Smooth muscle cell (in vitro differentiated cells): ENCODE measurements at regions not wholly inside any gene's neighbourhood (a gene's known extent, or its start where the extent isn't known, plus 50 kb on each side); places are given as distances from the start of the nearest gene placed in this dataset.

Source experiments
- DNase-seq: peaks from one replicate; lab custom pipeline; 2025; ENCODE audit not compliant: unreplicated experiment; lab: John Stamatoyannopoulos, UW
- H2AFZ ChIP-seq: fragments of 200-600 bp; sonication (generic); 2 replicates; pipeline ENCODE4 v1.6.0; 2016; ENCODE audit warnings: antibody characterized with exemption, low read depth, mild to moderate bottlenecking
- H3F3A ChIP-seq: fragments of 200-600 bp; sonication (generic); 2 replicates; pipeline ENCODE4 v1.6.0; 2017; ENCODE audit warnings: antibody characterized with exemption, low read depth
- H3K27ac ChIP-seq: fragments of 200-600 bp; sonication (generic); 2 replicates; pipeline ENCODE4 v1.5.1; 2016; ENCODE audit warnings: low read depth, mild to moderate bottlenecking
- H3K27me3 ChIP-seq: fragments of 200-600 bp; sonication (generic); 2 replicates; pipeline ENCODE4 v1.6.1; 2016; ENCODE audit warnings: low read depth, mild to moderate bottlenecking
- H3K36me3 ChIP-seq: fragments of 200-600 bp; sonication (generic); 2 replicates; pipeline ENCODE4 v1.5.1; 2016; ENCODE audit warnings: low read depth
- H3K4me1 ChIP-seq: fragments of 200-600 bp; sonication (generic); 2 replicates; pipeline ENCODE4 v1.5.1; 2016; ENCODE audit warnings: low read depth
- H3K4me2 ChIP-seq: fragments of 200-600 bp; sonication (generic); 2 replicates; pipeline ENCODE4 v1.6.0; 2016; ENCODE audit warnings: mild to moderate bottlenecking
- H3K4me3 ChIP-seq: fragments of 200-600 bp; sonication (generic); 2 replicates; pipeline ENCODE4 v1.5.1; 2016; ENCODE audit warnings: mild to moderate bottlenecking
- H3K79me2 ChIP-seq: fragments of 200-600 bp; sonication (generic); 2 replicates; pipeline ENCODE4 v1.6.0; 2016; ENCODE audit warnings: low read depth, mild to moderate bottlenecking
- H3K9ac ChIP-seq: fragments of 200-600 bp; sonication (generic); 2 replicates; pipeline ENCODE4 v1.6.0; 2016; ENCODE audit warnings: low read depth
- H3K9me3 ChIP-seq: fragments of 200-600 bp; sonication (generic); replicated peaks from 2 replicates; pipeline ENCODE4 v1.5.1; 2016; ENCODE audit warnings: low read depth
- H4K20me1 ChIP-seq: fragments of 200-600 bp; sonication (generic); 2 replicates; pipeline ENCODE4 v1.6.0; 2016; ENCODE audit warnings: low read depth
- WGBS: methylation state at CpG from one replicate; pipeline ENCODE4 v1.1.7; 2016; ENCODE audit warnings: low lambda C conversion rate; 5-methylcytosine and 5-hydroxymethylcytosine counted together
- TF ChIP-seq, protein P1 (sequence below): fragments of 200-600 bp; sonication (generic); IDR thresholded peaks from 2 replicates; pipeline ENCODE4 v1.5.1; 2017; ENCODE audit warnings: borderline replicate concordance, mild to moderate bottlenecking, antibody characterized with exemption; ENCODE audit not compliant: insufficient read depth, poor library complexity, severe bottlenecking

DNA sequence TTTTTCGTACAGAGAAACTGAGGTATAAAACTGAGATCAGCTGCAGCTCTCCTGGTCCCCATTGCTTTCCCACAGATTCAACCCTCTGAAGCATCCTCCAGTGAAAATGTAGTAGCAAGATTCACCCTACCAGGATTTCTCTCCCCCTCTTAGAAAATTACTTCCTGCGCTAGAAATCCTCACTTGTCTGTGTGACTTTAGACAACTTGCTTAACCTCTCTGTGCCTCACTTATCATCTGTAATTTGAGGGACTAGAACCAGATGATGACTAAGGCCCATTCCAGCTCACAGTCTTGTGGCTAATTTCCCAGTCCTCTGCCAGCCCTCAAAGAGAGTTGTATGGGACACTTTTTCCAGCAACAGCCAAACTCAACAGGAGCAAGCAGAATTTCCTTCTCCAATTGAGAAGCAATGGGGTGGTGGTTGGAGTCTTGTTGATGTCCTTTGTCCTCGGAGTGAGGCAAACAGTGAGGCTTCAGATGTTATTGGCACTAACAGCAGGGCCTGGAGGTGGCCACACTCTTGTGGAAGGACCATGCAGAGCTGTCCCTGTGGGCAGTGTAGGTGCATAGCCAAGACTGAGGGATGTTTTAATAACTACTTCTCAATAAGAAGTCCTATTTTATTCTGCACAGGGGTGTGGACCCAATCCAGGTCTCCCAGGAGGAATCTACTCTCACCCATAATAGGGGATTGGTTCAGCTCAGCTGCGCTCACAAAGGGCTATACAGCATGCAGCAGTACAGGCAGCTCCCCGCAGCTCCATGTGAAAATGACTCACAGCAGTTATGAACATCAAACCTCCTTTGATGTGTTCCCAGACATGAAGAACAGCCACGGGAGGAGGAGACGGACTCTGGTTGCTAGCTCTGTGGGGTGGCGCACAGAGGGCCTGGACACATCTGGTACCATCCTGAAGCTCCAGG, 200.1 kb downstream of the DAD1 start:
- H3K4me2 ChIP-seq: peak overlapping the region; percentile 7
- WGBS: 41% methylated on average over 8 of the region's 8 CpGs
- H3K4me3 ChIP-seq: no peak overlapping the region
- no peaks in the 10 kb centered on the region for H3K4me1 ChIP-seq
- H2AFZ ChIP-seq: no peak overlapping the region
- H3K36me3 ChIP-seq: no peaks in the 10 kb centered on the region
- H3K9ac ChIP-seq: no peak overlapping the region
- H3K9me3 ChIP-seq: no peaks in the 10 kb centered on the region
- H4K20me1 ChIP-seq: no peaks in the 10 kb centered on the region
- no peaks in the 10 kb centered on the region for H3K27me3 ChIP-seq
- H3F3A ChIP-seq: peaks cover 8% of the 10 kb centered on the region
- H3K79me2 ChIP-seq: no peaks in the 10 kb centered on the region
- DNase-seq: peak; percentile 4
- H3K27ac ChIP-seq: peak overlapping the region; percentile 34
- TF ChIP-seq, protein P1, sequence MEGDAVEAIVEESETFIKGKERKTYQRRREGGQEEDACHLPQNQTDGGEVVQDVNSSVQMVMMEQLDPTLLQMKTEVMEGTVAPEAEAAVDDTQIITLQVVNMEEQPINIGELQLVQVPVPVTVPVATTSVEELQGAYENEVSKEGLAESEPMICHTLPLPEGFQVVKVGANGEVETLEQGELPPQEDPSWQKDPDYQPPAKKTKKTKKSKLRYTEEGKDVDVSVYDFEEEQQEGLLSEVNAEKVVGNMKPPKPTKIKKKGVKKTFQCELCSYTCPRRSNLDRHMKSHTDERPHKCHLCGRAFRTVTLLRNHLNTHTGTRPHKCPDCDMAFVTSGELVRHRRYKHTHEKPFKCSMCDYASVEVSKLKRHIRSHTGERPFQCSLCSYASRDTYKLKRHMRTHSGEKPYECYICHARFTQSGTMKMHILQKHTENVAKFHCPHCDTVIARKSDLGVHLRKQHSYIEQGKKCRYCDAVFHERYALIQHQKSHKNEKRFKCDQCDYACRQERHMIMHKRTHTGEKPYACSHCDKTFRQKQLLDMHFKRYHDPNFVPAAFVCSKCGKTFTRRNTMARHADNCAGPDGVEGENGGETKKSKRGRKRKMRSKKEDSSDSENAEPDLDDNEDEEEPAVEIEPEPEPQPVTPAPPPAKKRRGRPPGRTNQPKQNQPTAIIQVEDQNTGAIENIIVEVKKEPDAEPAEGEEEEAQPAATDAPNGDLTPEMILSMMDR: no peak

DNA sequence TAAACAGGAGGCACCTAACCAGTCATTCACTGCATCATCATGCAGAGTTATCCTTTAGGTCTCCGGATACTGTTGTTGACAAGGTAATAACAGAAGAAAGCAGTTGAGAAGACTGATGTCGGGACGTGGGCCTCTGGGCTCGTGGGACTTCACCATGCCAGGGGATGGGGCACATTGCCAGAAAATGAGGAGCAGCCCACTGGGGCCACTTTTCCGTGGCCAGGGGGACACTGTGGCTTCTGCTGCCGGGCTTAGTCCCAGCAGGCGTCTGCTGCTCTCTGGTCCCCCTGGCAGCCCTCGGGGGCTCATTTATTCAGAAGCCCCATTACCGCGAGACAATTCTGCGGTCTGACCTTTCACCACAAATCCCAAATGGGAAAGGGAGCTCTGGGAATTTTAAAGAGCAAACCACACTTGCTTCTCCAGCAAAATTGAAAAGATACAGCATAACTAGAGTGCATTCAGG, 201.2 kb downstream of the DAD1 start:
- Histone ChIP-seq H3K36me3 (no peaks in the 10 kb centered on the region), H3K79me2 (no peaks in the 10 kb centered on the region), H2AFZ (no peak overlapping the region), H3K9me3 (no peaks in the 10 kb centered on the region), H3K27me3 (no peaks in the 10 kb centered on the region), H3F3A (peaks cover 8% of the 10 kb centered on the region), H3K4me1 (no peaks in the 10 kb centered on the region), H4K20me1 (no peaks in the 10 kb centered on the region), H3K4me3 (no peak overlapping the region), H3K4me2 (no peak overlapping the region), H3K27ac (no peak overlapping the region), H3K9ac (no peak overlapping the region)
- DNase-seq: no peak
- TF ChIP-seq, protein P1: no peak
- WGBS: 63% methylated on average over 11 of the region's 11 CpGs

DNA sequence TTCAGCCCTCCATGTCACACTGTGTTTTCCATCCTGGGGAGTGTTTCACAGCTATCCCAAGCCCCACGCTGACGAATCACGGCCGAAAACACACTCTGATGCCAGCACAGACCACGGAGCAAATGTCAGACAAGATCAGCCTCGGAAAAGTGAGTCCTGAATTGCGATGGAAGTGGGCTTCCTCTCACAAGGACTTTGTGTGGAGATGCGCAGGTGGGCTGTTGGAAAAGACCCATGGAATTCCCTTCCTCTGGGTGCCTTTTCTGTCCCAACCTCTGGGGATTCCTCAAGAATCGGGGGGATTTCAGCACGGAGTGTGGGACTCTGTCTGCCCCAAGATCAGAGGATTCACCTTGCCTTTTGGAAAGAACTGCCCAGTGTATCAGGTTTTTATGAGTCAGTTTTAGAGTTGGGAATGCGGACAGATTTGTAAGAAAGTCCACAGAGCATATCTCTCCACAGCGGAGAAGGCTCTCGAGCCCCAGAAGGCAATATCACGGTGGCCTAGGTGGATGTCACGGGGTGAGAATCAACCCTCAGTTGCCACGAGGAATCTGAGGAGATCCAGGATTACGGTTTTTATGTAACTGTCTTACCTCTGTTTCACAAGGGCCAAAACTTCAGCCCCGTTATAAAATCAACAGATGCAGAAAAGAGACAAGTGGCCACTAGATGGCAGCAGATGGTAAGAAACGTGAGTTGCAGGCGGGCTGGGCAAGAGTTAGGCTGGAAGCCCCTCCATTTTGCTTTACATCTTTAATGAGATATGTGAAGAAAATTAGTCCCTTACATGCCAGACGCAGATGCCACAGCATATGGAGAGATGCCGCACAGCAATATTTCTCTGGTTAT, 201.9 kb downstream of the DAD1 start:
- H3K36me3 ChIP-seq: no peaks in the 10 kb centered on the region
- DNase-seq: peak; percentile 17
- TF ChIP-seq, protein P1: peak; percentile 76
- H3K27ac ChIP-seq: no peak overlapping the region
- no peaks in the 10 kb centered on the region for H3K9me3 ChIP-seq
- H3K79me2 ChIP-seq: no peaks in the 10 kb centered on the region
- WGBS: 51% methylated on average over 22 of the region's 22 CpGs
- no peak overlapping the region for H3K4me3 ChIP-seq
- H2AFZ ChIP-seq: no peak overlapping the region
- H3K27me3 ChIP-seq: no peaks in the 10 kb centered on the region
- no peaks in the 10 kb centered on the region for H4K20me1 ChIP-seq
- H3K9ac ChIP-seq: no peak overlapping the region
- H3K4me1 ChIP-seq: no peaks in the 10 kb centered on the region
- H3K4me2 ChIP-seq: no peak overlapping the region
- H3F3A ChIP-seq: peaks cover 8% of the 10 kb centered on the region
